ENCODE measurements at regions not wholly inside any gene's neighbourhood (a gene's known extent, or its start where the extent isn't known, plus 50 kb on each side); places are given as distances from the start of the nearest gene placed in this dataset.

DNA sequence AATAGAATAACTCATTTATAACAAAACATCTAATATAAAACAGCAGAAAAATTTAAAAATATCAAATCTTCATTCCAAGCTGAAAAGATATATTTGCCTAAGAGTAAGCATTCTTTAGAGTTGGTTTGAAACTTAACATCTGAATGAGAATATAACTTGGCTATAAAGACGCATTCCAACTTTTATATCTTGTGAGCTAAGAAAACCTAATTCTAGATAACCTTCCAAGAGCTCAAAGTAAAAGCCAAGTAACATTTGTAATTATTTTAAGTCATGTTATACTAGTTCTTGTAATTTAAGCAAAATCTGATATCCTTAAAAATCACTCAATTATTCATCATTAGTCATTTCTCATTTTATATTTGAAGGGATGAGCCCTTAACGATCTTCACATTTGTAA is 368.9 kb downstream of the C12orf50 start:
- 86 to 91% methylated on average over 2 of the region's 2 CpGs for WGBS, 2 donors
- H3K4me1 ChIP-seq: peaks cover 0 to 18% (median 0%) of the 10 kb centered on the region in 4 donors
- TF ChIP-seq, protein P1, sequence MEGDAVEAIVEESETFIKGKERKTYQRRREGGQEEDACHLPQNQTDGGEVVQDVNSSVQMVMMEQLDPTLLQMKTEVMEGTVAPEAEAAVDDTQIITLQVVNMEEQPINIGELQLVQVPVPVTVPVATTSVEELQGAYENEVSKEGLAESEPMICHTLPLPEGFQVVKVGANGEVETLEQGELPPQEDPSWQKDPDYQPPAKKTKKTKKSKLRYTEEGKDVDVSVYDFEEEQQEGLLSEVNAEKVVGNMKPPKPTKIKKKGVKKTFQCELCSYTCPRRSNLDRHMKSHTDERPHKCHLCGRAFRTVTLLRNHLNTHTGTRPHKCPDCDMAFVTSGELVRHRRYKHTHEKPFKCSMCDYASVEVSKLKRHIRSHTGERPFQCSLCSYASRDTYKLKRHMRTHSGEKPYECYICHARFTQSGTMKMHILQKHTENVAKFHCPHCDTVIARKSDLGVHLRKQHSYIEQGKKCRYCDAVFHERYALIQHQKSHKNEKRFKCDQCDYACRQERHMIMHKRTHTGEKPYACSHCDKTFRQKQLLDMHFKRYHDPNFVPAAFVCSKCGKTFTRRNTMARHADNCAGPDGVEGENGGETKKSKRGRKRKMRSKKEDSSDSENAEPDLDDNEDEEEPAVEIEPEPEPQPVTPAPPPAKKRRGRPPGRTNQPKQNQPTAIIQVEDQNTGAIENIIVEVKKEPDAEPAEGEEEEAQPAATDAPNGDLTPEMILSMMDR (IDR thresholded peaks at IDR 0.05): no peak
- TF ChIP-seq EP300 (IDR thresholded peaks at IDR 0.05) (no peak), POLR2AphosphoS5 (IDR thresholded peaks at IDR 0.05) (no peak), POLR2A (IDR thresholded peaks at IDR 0.05) (no peak)
- no peaks in the 10 kb centered on the region for H3K36me3 ChIP-seq
- intact Hi-C loops (cut with DNase I): no loop called here
- no peak for DNase-seq
- H3K27me3 ChIP-seq: no peaks in the 10 kb centered on the region
- H3K27ac ChIP-seq: no peak overlapping the region
- H3K9me3 ChIP-seq: no peaks in the 10 kb centered on the region
- no peak overlapping the region for H3K4me3 ChIP-seq

GRCh38 chr12:87656311-87656710 is 372.9 kb downstream of the C12orf50 start:
- intact Hi-C loops (cut with DNase I): no loop called here
- Histone ChIP-seq H3K27me3 (no peaks in the 10 kb centered on the region), H3K36me3 (no peaks in the 10 kb centered on the region), H3K9me3 (no peaks in the 10 kb centered on the region), H3K4me3 (no peak overlapping the region), H3K27ac (no peak overlapping the region), H3K4me1 (peaks cover 0 to 6% (median 0%) of the 10 kb centered on the region in 4 donors)
- WGBS, 2 donors: 92 to 94% methylated on average over 1 of the region's 1 CpG
- DNase-seq: no peak
- TF ChIP-seq POLR2A (IDR thresholded peaks at IDR 0.05) (no peak), EP300 (IDR thresholded peaks at IDR 0.05) (no peak), POLR2AphosphoS5 (IDR thresholded peaks at IDR 0.05) (no peak)
- TF ChIP-seq, protein P1 (IDR thresholded peaks at IDR 0.05): no peak

- no peaks in the 10 kb centered on the region for H3K36me3 ChIP-seq
- 71 to 76% methylated on average over 3 of the region's 3 CpGs for WGBS, 2 donors
- intact Hi-C loops (cut with DNase I): no loop called here
- H3K4me1 ChIP-seq: no peaks in the 10 kb centered on the region
- no peak overlapping the region for H3K27ac ChIP-seq
- H3K27me3 ChIP-seq: no peaks in the 10 kb centered on the region
- DNase-seq: no peak
- TF ChIP-seq POLR2A (IDR thresholded peaks at IDR 0.05) (no peak), EP300 (IDR thresholded peaks at IDR 0.05) (no peak), POLR2AphosphoS5 (IDR thresholded peaks at IDR 0.05) (no peak)
- TF ChIP-seq, protein P1 (IDR thresholded peaks at IDR 0.05): no peak
- no peaks in the 10 kb centered on the region for H3K9me3 ChIP-seq
- H3K4me3 ChIP-seq: no peak overlapping the region
These were observed 377.4 kb downstream of the C12orf50 start for GRCh38 chr12:87651670-87652425.

DNA sequence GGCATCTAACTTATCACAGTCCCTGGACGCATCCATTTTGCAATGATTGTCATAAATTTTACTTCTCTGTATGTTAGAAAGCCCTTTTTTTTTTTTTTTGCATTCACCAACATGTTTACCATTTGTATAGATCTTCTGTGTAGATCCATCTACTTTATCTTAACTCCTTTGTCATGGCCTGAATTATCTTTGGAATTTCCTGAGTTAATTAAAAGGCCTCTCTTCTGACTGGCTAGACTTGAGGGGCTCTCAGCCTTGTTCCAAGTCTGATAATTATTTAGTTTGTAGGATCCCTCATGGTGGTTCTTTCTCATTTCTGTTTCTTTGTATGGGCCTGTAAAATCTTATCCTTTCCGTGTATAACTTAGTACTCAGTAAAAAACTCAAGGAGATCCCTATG is 387.0 kb downstream of the C12orf50 start:
- Histone ChIP-seq H3K9me3 (no peaks in the 10 kb centered on the region), H3K27me3 (no peaks in the 10 kb centered on the region), H3K27ac (no peak overlapping the region), H3K4me3 (no peak overlapping the region), H3K36me3 (no peaks in the 10 kb centered on the region), H3K4me1 (no peaks in the 10 kb centered on the region)
- intact Hi-C loops (cut with DNase I): no loop called here
- no peak for TF ChIP-seq EP300 (IDR thresholded peaks at IDR 0.05)
- TF ChIP-seq, protein P1 (IDR thresholded peaks at IDR 0.05): no peak
- no peak for TF ChIP-seq POLR2AphosphoS5 (IDR thresholded peaks at IDR 0.05)
- TF ChIP-seq POLR2A (IDR thresholded peaks at IDR 0.05): no peak
- WGBS, 2 donors: 85 to 94% methylated on average over 2 of the region's 2 CpGs
- no peak for DNase-seq

DNA sequence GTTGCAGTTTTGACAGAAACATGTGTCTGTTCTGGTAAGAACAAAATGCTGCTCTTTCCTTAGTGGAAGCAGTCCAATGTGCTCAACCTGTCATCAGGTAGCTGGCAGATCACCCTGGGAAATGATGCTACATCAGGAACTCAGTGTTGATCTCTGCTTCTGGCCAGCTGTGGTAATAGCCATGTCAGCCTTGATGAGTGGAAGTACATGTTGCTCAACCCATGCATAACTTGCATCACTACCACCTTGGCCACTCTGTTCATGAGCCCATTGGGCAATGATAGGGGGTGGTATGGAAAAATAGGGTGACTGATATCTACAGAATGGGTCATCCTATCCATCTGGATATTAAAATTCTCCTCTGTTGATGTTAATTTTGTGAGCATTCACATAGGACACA is 411.0 kb downstream of the C12orf50 start:
- Histone ChIP-seq H3K36me3 (no peaks in the 10 kb centered on the region), H3K4me1 (no peaks in the 10 kb centered on the region), H3K9me3 (no peaks in the 10 kb centered on the region), H3K27ac (no peak overlapping the region), H3K4me3 (no peak overlapping the region), H3K27me3 (no peaks in the 10 kb centered on the region)
- DNase-seq: no peak
- no peak for TF ChIP-seq EP300 (IDR thresholded peaks at IDR 0.05)
- TF ChIP-seq, protein P1 (IDR thresholded peaks at IDR 0.05): no peak
- no peak for TF ChIP-seq POLR2A (IDR thresholded peaks at IDR 0.05)
- TF ChIP-seq POLR2AphosphoS5 (IDR thresholded peaks at IDR 0.05): no peak
- intact Hi-C loops (cut with DNase I): no loop called here
